SU-DHL-6 (cell line): ENCODE measurements at regions not wholly inside any gene's neighbourhood (a gene's known extent, or its start where the extent isn't known, plus 50 kb on each side); places are given as distances from the start of the nearest gene placed in this dataset.

Source experiments
- H2AFZ ChIP-seq: fragments of 200-600 bp; sonication (generic); 2 replicates; pipeline ENCODE4 v1.6.1; 2014; ENCODE audit warnings: low read depth, mild to moderate bottlenecking, moderate library complexity, mixed read lengths, antibody characterized with exemption, low read length; ENCODE audit not compliant: severe bottlenecking
- H3F3A ChIP-seq: fragments of 200-600 bp; shearing (Covaris generic); 2 replicates; pipeline ENCODE4 v1.6.0; 2016; ENCODE audit warnings: antibody characterized with exemption, mild to moderate bottlenecking; ENCODE audit not compliant: insufficient read depth
- H3K27ac ChIP-seq: fragments of 200-600 bp; sonication (generic); 2 replicates; pipeline ENCODE4 v1.5.1; 2016; ENCODE audit warnings: low read depth, mild to moderate bottlenecking, low read length, moderate library complexity, mixed read lengths
- H3K27me3 ChIP-seq: fragments of 200-600 bp; sonication (generic), shearing (Covaris generic); 2 replicates; pipeline ENCODE4 v1.6.0; 2014; ENCODE audit warnings: mild to moderate bottlenecking, low read length
- H3K36me3 ChIP-seq: fragments of 200-600 bp; sonication (generic); 2 replicates; pipeline ENCODE4 v1.6.1; 2014; ENCODE audit warnings: mild to moderate bottlenecking, low read length, mixed read lengths
- H3K4me2 ChIP-seq: fragments of 300-600, 200-600 bp; shearing (Covaris generic), sonication (generic); 2 replicates; pipeline ENCODE4 v1.6.0; 2014; ENCODE audit warnings: low read length, low read depth, mild to moderate bottlenecking; ENCODE audit not compliant: poor library complexity, severe bottlenecking
- H3K4me3 ChIP-seq: fragments of 200-600 bp; sonication (generic); 2 replicates; pipeline ENCODE4 v1.5.1; 2014; ENCODE audit warnings: antibody characterized with exemption, low read length, mild to moderate bottlenecking, mixed read lengths; ENCODE audit not compliant: insufficient read depth, poor library complexity, severe bottlenecking
- H3K79me2 ChIP-seq: fragments of 200-600 bp; sonication (generic); 2 replicates; pipeline ENCODE4 v1.6.1; 2014; ENCODE audit warnings: mild to moderate bottlenecking, low read length, moderate library complexity; ENCODE audit not compliant: insufficient read depth
- H3K9ac ChIP-seq: fragments of 200-600 bp; sonication (generic); 2 replicates; pipeline ENCODE4 v1.7.0; 2014; ENCODE audit warnings: mild to moderate bottlenecking, low read length
- H3K9me2 ChIP-seq: fragments of 200-600 bp; sonication (generic); replicated peaks from 2 replicates; pipeline ENCODE4 v1.6.1; 2014; ENCODE audit warnings: low read length; ENCODE audit not compliant: insufficient read depth
- H3K9me3 ChIP-seq: fragments of 200-600 bp; sonication (generic); 2 replicates; pipeline ENCODE4 v1.6.1; 2014; ENCODE audit warnings: low read length, mixed read lengths; ENCODE audit not compliant: insufficient read depth
- H4K20me1 ChIP-seq: fragments of 200-600 bp; sonication (generic); 2 replicates; pipeline ENCODE4 v1.6.1; 2014; ENCODE audit warnings: low read depth, mild to moderate bottlenecking, antibody characterized with exemption, low read length, moderate library complexity, mixed read lengths
- EZH2phosphoT487 ChIP-seq: fragments of 200-600 bp; sonication (generic), shearing (Covaris generic); conservative IDR thresholded peaks from 2 replicates; pipeline ENCODE4 v1.6.1; 2018; ENCODE audit warnings: mild to moderate bottlenecking, antibody characterized with exemption, low read length, moderate library complexity, mixed read lengths
- TF ChIP-seq, protein P1 (sequence below): fragments of 200-600 bp; sonication (generic); IDR thresholded peaks from one replicate; pipeline ENCODE4 v1.5.1; 2017; ENCODE audit warnings: antibody characterized with exemption, mild to moderate bottlenecking, low read length, moderate library complexity; ENCODE audit not compliant: insufficient read depth, poor library complexity, severe bottlenecking

DNA sequence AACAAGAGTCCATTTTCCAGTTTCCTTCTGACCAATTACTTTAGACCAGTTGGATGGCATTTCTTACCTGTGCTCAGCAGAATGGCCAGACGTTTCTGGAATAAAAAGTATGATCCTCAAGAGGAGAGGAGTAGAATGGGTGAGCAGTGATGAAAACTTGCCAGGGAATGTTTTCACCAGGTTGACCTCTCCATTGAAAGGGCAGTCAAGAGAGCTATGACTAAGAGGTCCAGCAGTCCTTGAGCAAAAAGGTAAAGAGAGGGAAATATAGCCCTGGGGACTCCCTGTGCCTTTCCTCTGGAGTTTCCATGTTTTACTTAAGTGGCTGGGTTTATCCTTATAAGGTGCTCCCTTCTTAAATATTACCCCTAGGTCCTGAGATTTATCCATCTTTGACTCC, 210.9 kb downstream of the TBX18 start:
- no peaks in the 10 kb centered on the region for H3K36me3 ChIP-seq
- no peaks in the 10 kb centered on the region for H3K9me3 ChIP-seq
- H3K79me2 ChIP-seq = no peaks in the 10 kb centered on the region
- no peak overlapping the region for H3K4me2 ChIP-seq
- H3K9me2 ChIP-seq = no peaks in the 10 kb centered on the region
- H3K27ac ChIP-seq = no peak overlapping the region
- no peak overlapping the region for H2AFZ ChIP-seq
- H3F3A ChIP-seq = no peaks in the 10 kb centered on the region
- H4K20me1 ChIP-seq = no peaks in the 10 kb centered on the region
- no peak overlapping the region for H3K9ac ChIP-seq
- H3K4me3 ChIP-seq = no peak overlapping the region
- no peak for TF ChIP-seq EZH2phosphoT487
- TF ChIP-seq, protein P1, sequence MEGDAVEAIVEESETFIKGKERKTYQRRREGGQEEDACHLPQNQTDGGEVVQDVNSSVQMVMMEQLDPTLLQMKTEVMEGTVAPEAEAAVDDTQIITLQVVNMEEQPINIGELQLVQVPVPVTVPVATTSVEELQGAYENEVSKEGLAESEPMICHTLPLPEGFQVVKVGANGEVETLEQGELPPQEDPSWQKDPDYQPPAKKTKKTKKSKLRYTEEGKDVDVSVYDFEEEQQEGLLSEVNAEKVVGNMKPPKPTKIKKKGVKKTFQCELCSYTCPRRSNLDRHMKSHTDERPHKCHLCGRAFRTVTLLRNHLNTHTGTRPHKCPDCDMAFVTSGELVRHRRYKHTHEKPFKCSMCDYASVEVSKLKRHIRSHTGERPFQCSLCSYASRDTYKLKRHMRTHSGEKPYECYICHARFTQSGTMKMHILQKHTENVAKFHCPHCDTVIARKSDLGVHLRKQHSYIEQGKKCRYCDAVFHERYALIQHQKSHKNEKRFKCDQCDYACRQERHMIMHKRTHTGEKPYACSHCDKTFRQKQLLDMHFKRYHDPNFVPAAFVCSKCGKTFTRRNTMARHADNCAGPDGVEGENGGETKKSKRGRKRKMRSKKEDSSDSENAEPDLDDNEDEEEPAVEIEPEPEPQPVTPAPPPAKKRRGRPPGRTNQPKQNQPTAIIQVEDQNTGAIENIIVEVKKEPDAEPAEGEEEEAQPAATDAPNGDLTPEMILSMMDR = no peak
- H3K27me3 ChIP-seq = no peaks in the 10 kb centered on the region

DNA sequence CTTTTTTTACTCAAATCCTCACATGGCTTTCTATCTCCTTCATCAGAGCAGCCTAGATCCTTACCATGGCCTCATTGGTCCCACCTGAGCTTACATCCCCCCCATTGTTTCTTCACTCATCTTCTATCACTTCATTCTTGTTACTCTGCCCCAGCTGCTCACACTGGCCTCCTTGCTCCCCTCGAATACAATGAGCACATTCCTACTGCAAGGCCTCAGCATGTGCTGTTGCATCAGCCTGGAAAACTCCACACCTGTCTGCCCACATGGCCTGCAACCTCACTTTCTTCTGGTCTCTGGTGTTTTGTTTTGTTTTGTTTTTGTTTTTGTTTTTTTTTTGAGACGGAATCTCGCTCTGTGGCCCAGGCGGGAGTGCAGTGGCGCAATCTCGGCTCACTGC, 212.6 kb downstream of the TBX18 start:
- no peak overlapping the region for H3K27ac ChIP-seq
- no peaks in the 10 kb centered on the region for H3K27me3 ChIP-seq
- H3K9me3 ChIP-seq = no peaks in the 10 kb centered on the region
- no peaks in the 10 kb centered on the region for H4K20me1 ChIP-seq
- TF ChIP-seq, protein P1 = no peak
- TF ChIP-seq EZH2phosphoT487 = no peak
- no peaks in the 10 kb centered on the region for H3K9me2 ChIP-seq
- no peak overlapping the region for H2AFZ ChIP-seq
- H3K9ac ChIP-seq = no peak overlapping the region
- H3F3A ChIP-seq = no peaks in the 10 kb centered on the region
- H3K4me3 ChIP-seq = no peak overlapping the region
- H3K4me2 ChIP-seq = no peak overlapping the region
- no peaks in the 10 kb centered on the region for H3K79me2 ChIP-seq
- no peaks in the 10 kb centered on the region for H3K36me3 ChIP-seq

DNA sequence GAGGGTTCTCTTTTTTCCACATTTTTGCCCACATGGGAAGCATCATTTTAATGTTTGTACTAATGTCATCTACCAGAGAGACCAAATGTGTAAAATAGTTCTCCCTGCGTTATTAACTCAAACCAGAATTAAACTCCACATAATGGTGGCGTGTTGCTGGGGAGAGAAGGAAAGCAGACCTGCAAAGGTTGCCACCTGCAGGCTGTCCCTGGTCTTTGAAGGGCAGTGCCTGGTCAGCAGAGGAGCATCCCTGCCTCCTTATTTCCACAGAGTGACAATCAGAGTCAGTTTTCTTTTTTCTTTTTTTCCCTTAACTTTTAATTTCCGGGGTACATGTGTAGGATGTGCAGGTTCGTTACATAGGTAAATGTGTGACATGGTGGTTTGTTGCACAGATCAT, 214.5 kb downstream of the TBX18 start:
- Histone ChIP-seq H3K4me2 (no peak overlapping the region), H3K36me3 (no peaks in the 10 kb centered on the region), H3K9ac (no peak overlapping the region), H3K27me3 (no peaks in the 10 kb centered on the region), H2AFZ (no peak overlapping the region), H3K4me3 (no peak overlapping the region), H4K20me1 (no peaks in the 10 kb centered on the region), H3F3A (no peaks in the 10 kb centered on the region), H3K79me2 (no peaks in the 10 kb centered on the region), H3K27ac (no peak overlapping the region), H3K9me2 (no peaks in the 10 kb centered on the region), H3K9me3 (no peaks in the 10 kb centered on the region)
- TF ChIP-seq, protein P1 = no peak
- TF ChIP-seq EZH2phosphoT487 = no peak
